NCI-H2081 (cell line): ENCODE measurements at regions not wholly inside any gene's neighbourhood (a gene's known extent, or its start where the extent isn't known, plus 50 kb on each side); places are given as distances from the start of the nearest gene placed in this dataset.

Experiments
- DNase-seq, 2 experiments: peaks; one replicate each; lab custom pipeline; 2025; lab: John Stamatoyannopoulos, UW

DNA sequence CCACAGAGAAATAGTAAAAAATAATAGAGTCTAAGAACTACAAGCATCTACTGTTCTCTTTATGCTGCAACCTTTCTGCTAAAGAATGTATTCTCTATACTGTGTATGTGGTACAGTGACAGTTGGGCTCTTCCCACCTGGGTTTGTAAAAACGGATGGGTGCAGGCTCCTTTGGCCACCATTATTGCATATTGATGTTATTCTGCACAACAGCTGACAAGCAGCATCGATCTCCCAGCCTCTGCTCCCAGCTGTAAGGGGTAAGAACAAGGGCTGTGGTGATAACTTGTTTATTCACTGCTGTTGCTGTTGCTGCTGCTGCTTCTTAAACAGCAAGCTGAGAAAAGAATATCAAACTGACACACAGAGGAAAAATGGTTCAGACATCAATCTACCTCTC is 56.1 kb downstream of the KCNRG start:
- DNase-seq, result no peak

DNA sequence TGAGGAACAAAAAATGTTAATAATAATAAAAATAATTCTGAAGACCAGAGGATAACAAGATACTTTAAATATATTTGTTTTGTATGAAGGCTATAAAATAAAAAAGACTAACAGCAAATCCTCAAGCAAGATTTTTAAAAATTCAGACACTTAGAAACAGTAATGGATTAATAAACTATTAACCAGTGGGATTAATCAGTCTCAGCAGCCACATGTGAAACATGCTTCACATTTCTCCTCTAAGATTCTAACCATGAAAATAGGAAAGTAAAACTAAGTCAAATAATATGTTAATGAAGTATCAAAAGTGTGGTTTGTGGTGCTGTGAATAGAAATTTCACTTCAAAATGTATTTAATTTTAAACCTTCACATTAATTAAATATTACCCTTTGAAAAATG is 57.4 kb downstream of the KCNRG start:
- DNase-seq, result no peak

DNA sequence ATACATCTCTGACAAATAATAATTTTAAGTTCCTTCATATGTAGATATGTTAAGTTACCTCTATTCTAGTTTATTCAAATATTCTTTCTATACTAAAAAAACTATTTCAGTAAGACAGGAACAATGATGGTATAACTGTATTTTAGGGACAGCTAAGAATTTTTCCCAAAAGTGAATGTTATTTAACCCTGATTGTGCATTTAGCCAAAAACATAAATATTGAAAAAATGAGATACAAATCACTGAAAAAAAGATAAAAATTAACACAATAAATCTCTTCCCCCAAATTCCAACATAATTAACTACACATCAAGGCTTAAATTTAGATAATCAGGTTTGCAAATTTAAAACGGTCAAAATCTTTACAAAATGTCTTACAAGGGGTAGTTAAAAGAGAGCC is 58.1 kb downstream of the KCNRG start:
- no peak for DNase-seq

DNA sequence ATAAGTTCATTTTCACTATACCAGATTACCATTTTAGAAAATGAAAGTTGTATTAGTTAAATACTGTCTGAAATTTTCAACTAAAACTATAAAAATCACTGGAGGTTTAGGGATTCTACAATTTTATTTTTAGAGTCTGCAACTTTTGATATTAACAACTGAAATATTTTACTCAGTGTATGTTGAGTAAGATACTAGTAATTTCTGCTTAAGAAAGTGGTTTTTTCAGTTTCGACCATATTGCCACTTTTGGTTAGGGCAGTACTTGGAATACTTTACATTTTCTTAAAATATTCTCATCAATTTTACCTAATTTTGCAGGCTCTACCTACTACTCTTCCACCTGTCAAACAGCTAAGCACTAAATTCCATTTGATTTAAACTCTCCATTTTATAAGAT is 59.6 kb downstream of the KCNRG start:
- no peak for DNase-seq

DNA sequence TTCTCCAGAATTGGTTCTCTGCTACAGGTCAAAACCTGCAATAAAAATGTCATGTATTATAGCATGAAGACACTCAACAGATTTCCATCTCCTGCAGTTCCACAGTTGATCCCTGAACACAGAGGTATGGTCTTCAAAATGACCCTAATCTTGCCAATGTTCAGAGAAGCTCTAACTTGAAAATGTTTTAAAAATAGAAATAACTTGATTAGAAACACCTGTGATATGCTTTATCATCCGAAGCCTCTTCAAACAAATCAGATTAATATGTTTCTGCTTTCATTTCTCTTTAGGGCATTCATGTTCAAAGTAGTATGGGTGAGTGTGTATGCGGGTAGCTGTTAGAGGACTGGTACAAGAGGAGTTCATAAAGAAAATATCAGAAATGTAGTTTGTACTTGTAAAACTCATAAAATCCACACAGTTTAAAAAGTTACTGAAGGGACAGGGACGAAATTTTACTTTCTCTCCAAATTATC is 60.4 kb downstream of the KCNRG start:
- no peak for DNase-seq

DNA sequence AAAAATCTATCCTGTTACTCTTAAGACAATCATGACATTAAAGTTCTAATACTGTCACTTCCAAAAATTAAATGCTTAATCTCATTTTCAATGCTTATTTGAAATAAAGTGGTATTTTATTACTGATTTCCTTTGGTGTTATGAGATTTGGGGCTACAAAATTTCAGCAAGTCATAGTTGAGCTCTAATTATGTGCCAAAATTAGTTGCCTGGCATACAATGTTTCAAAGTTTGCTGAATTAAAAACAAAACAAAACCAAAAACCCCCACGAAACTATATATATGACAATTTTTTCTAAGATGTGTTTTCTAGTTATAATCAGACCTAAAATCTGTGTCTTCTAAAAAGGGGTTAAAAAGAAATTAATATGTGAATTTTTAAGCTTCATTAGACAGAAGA is 62.2 kb downstream of the KCNRG start:
- DNase-seq, result no peak

DNA sequence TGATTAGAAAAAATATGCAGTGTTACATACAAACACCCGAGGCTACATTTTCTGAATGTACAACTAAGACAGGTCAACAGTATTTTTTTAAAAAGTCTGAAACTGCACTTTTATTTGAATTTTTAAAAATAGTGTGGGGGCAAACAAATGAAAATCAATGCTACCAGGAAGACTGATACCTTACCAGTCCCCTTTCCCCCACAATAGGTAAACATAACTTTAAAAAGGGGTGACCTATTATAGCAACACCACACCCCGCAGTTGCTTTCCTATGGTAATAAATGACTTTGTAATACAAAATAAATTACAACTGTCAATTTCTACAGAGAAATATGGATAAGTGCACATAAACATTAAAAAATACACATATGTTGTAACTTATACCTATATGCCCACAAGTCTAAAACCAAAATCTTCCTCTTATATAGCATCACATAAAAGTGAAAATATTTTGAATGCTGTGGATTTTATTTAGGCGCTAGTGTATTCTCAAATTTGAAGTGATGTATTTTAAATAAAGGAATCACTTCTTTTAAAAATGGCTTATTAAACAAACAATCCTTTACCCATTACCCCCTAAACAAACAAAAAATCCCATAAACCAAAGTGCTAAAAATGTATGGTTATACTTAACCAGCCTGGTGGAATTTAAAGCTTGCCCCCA is 63.1 kb downstream of the KCNRG start:
- no peak for DNase-seq

DNA sequence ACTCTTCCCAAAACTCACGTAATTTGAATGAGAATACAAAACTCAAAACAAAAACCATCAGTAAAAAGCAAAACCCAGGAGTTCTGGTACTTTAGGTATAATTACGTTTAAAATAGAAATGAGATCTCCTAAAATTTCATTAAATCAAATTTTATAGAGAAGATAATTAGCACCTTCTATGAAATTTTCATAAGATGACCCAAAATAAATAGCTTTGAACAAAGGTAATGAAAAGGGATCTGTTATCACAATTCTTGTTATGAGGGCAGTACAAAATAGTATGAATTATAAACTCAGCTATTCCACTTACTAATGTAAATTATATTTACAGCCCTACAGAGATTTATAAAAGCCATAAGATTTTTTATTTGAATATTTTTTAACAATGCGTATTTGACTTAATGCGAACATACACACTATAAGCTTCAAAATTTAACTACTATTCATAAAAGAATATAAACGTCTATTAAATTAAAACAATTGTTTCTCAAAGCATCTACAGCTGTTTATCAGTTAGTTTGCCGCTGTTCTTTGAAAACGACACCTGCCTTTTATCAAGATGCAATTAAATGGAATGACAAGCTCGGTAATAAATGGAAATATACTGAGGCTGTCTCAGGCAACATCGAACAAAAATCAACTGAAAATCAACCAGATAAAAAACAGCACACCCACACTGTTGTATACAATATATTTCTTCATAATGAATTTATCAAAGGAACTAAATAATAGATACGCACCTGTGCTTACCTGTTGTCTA is 63.8 kb downstream of the KCNRG start:
- DNase-seq, result no peak

DNA sequence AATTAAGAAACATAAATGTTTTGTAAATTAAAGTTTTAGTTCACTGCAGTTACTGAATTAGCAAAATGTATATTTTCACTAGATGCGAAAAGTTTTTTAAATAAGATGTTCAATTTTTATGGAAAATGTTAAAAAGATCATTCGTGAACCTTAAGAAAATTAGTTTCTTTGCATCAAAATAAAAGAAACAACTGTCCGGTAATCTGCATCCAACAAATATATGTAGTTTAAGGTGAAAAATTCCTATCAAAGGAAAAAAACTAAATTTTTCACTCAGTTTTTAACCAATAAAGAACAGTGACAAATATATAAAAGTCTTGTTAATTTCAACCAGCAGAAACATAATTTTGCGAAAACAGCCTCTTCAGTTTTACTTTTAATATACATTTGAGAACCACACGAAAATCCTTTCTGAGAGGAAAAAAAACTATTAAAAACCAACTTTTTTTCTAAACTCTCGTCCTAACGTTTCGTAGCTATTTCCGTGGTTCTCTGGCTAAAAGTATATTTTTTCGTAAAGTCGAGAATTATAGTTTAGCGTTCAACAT is 64.5 kb downstream of the KCNRG start:
- no peak for DNase-seq

DNA sequence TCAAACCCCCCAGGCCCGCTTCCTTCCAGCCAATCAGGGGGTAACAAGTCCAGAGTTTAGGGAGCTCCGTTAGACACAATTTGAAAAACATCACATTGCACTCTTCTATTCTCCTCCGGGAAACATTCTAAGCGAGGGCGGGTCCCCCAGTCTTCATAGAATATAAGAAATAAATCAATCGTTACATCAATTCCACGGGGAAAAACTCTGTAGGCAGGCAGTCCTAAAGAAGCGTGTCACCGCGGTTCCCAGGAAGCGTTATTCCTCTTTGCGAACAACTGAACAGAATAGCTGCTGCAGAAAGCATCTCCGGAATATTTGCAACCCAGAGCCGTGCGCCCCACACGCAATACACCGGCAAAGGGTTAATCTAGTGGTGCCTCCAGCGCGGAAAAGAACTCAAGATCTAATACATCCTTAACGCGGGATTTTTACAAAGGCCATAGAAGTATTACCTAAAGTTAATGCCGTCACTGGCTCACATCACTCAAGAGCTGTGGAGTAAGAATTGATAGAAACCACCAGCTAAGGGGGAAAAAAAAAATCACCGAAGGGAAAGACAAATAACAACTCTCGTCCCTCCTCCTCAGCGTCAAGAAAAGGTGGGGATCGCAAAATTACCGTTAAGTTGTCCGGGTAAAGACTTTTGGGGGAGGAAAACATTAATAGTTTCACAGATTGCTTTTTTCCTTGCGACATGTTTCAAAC is 65.1 kb downstream of the KCNRG start:
- DNase-seq, result peak in 1 of 2 experiments; percentile 43

DNA sequence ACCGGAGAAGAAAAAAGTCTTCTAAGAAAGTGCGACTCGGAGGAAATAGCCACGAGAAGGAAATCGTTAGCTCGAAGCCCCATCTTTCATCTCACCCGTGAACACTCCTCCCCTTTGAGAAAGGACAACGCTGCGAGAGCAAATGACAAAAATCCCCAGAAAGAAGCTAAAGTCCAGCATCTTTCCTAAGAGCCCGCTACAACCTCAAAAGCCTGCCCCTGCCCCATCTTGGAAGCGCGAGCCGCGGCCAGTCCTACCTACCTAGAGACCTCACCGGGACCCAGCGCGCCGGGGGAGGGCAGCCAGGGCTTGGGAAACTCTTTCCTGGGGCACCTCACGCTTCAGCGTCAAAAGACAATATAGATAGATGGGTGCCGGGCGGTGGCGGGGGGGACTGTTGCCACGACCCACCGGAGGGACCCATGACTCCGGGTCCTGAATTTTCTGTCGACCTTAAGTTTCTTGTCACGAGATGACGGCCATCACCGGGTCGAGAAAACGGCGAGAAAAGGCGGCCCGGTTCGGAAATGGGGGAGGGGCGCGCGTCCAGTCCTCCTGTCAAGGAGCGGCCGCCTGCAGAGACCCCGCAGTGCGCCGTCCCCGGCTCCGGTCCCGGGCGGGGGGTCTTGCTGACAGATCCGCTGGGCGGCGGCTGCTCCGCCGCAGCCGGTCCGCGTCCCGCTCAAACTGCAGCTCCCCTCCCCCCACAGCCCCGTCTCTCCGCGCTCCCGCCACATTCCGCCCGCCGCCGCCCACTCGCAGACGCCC is 65.9 kb downstream of the KCNRG start:
- peak; percentile 45 to 49 for DNase-seq

DNA sequence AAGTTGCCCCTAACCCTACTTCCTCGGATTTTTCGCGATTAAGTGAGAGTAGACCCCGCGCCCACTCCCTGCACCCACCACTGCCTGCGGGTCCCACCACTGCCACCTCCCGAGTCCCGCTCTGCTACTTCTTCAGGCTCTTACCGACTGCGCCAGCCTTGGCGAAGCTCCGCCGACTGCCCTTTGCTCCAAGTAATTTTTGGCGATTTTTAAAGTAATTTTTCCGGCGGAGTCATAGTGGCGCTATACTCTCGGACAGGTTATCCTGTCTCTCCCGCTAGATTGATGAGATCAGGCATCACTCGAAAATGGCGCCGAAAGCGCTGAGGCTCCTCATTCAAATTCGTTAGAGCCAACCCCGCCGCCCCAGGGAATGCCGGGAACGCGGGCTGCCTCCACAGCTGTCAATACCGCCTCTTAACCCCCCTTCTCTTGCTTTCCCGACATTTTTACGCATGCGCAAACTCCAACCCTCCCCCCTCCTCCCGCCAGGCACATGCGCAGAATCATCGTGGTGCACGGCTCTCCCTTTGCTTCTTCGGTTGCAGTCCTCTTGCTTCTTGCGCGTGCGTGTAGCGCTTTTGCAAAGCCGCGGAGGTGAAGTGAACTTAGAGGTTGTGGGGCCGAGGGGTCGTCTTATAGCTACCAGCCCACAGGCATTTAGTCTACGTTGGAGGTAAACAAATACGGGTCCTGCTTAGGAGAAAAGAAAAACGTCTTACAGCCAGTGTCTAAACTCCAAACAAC is 66.6 kb downstream of the KCNRG start:
- DNase-seq, result peak; percentile 97 to 98

DNA sequence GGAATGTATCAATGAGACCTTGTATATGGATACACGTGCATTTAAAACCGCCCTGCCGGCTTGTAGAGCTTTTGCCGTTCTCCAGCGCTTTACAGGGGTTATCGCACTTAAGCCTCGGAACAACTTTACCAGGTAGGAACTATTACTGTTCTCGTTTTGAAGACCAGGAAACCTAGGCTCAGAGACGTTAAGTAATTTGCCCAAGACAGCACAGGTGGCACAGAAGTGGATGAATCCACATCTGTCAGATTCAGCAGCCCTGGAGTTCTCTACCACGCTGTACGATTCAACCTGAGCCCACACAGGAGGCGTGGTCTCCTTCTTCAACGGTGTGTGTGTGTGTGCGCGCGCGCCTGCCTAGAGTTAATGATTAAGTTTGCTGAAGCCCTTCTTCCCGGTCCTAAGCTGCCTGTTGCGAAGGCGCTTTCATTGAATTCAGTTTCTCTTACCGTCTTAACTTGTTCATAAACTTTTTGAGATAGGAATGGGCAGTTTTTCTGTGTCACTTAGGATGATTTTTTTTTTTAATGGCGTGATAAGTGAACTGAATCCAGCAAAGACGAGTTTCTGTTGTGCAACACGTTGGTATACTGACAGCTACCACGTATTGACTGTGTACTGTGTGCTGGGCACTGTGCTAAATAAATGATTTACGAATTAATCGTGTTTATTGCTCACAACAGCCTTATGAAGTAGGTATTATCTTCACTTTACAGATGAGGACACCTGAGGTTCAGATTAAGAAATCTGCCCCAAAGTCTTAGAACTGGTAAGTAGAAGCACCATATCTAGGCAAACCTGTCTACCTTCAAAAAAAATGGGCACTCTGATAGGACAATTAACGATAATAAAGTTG is 67.4 kb downstream of the KCNRG start:
- peak; percentile 63 to 88 for DNase-seq

DNA sequence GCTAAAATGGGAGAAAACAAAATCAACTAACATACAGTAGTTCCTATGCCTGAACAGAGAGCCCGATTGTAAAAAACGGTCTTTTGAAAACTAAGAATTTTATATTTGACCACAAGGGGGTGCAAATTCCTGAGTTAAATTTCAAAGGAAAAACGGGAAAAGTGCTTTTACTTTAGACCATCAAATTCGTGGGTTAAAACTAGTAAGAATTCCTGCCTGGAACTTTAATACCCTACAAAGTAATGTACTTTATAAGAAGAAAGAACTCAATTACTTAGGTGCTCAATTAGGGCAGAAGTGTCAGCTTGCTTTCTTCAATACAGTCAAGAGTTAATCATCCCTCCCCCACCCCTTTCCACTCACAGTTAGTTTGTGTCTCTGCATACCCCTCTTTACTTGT is 69.8 kb downstream of the KCNRG start:
- peak; percentile 27 to 47 for DNase-seq

DNA sequence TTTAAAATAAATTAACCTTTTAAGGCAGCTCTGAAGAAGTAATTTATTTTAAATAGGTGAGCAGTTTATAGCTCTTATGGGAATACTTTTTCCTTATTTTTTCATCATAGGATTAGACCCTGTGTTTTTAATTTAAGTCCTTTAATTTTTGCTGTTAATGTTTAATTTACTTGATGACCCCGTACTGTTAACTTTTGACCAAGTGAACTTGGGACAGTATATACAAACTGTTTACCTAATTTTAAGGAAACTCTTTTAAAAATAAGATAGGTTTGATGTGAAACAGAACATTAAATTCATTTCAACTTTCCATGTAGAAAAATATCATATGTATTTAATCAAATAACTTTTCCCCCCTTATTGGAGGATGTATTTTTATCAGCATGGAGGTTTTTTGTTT is 74.4 kb downstream of the KCNRG start:
- no peak for DNase-seq

DNA sequence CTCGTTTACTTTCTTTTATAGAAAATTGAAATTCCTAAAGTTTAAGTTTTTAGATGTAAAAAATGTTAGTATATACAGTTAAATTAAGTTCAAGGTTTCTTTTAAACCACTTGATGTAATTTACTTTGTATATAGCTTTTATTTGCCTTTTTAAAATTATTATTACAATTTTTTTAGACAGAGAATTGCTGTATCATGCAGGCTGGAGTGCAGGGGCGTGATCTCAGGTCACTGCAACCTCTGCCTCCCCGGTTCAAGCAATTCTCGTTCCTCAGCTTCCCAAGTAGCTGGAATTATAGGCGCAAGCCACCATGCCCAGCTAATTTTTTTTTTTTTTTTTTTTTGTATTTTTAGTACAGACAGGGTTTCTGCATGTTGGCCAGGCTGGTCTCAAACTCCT is 75.0 kb downstream of the KCNRG start:
- DNase-seq, result no peak

DNA sequence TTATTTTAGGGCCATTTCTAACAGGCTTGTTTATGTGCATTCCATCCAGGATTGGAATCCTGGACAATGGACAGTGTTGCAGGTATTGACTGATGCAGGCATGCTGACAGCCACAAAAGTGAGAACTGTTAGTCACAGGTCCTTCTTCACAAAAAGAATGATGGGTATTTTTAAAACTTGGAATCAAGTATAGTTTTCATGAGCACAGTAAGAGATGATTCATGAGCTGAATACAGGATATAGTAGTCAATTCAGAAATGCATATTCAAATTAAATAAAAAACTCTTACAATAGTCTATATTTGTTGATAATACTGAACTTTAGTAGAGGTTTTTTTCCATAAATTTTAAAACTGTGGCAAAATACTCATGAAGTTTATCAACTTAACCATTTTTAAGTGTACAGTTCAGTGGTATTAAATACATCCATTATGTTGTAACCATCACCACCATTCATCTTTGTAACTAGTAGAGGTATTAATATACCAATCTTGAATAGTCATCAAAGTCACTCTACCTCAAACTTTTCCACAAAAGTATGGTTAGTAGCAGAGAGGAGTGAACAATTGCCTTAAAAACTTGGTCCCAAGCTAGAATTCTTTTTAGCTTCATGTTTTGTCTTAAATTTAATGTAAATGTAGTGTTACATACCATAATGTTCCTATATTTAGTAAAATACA is 79.5 kb downstream of the KCNRG start:
- DNase-seq, result no peak

DNA sequence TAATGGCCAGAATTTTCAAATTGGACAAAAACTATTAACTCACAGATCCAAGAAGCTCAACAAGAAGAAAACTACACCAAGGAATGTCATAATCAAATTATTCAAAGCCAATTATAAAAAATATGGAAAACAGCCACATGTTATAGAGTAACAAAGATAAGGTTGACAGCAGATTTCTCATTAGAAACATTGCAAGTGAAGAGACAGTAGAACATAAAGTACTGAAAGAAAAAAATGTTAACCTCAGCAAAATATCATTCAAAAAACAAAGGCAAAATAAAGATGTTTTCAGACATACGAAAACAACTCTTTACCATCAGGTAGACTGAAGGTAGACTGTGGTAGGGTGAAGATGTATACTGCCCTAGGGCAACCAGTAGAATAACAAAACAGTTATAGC is 83.4 kb downstream of the KCNRG start:
- DNase-seq, result no peak

DNA sequence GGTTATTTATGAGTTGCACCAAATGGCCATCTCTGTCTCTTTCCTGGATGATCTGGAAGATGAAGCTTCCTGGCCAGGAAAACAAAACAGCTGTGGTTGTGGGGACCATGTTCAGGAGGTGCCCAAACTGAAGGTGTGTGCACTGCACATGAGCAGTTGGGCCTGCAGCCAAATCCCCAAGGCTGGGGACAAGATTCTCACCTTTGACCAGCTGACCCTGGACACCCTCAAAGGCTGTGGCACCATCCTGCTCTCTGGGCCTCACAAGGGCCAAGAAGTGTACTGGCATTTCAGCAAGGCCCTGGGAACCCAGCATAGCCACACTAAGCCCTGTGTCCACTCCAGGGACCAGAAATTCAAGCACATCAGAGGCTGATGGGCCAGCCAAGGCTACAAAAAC is 84.2 kb downstream of the KCNRG start:
- no peak for DNase-seq

DNA sequence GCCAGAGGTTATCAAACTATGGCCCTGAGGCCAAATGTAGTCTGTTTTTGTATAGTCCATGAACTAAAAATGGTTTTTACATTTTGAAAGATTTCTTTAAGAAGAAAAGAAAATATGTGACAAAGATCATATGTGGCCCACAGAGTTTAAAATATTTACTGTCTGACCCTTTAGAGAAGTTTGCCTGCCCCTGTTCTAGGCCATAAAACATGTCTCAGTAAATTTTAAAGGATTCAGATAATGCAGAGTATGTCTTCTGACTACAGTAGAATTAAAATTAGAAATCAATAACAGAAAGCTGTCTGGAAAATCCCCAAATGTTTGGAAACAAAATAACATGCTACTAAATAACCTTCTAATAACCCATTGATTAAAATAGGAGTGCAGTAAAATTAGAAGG is 86.3 kb downstream of the KCNRG start:
- DNase-seq, result no peak
